ENCODE measurements at regions not wholly inside any gene's neighbourhood (a gene's known extent, or its start where the extent isn't known, plus 50 kb on each side); places are given as distances from the start of the nearest gene placed in this dataset.

GRCh38 chr6:14713008-14713960, 532.6 kb upstream of the JARID2 start:
- Mint-ChIP-seq H3K9me3 (peaks cover under 1 to 4% of the 10 kb centered on the region in 2 donors), H3K27ac (peak overlapping the region; percentile 6), H3K4me3 (peak overlapping the region in 1 of 2 donors; percentile 6), H3K4me1 (ENCODE audit: low read depth) (peaks cover 78% of the 10 kb centered on the region), H3K27me3 (ENCODE audit: low read depth) (no peaks in the 10 kb centered on the region), H3K36me3 (ENCODE audit: insufficient read depth in 2 of 2) (peaks cover 3 to 10% of the 10 kb centered on the region in 2 donors)
- DNase-seq (peak in 1 of 2 donors; percentile 28), ATAC-seq (replicated peaks in 1 of 2) (peak; percentile 29 to 37)

DNA sequence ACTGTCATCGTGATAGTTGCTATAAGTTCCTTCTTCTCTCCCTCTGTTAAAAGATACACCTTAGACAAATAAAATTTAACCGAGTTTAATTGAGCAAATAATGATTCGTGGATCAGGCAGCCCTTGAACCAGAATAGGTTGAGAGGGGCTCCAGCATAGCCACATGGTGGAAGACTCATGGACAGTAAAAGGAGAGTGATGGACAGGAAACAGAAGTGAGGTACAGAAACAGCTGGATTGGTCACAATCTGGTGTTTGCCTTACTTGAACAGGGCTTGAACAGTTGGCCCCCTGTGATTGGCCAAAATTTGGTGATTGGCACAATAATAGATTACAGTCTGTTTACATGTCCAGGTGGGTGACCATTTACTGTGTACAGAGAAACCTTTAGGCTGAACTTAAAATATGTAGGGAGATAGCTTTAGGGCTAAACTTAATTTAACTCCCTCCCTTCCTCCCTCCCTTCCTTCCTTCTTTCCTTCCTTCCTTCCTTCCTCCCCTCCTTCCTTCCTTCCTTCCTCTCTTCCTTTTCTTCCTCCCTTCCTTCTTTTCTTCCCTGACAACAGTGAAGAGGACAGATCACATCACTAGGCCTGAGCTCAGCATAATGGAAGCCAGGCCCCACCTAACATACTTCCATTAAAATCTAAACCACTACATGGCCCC, 531.8 kb upstream of the JARID2 start:
- Mint-ChIP-seq H3K27me3 (ENCODE audit: low read depth) (no peaks in the 10 kb centered on the region), H3K27ac (no peak overlapping the region), H3K9me3 (peaks cover 0 to 3% of the 10 kb centered on the region in 2 donors), H3K4me1 (ENCODE audit: low read depth) (peaks cover 78% of the 10 kb centered on the region), H3K4me3 (peak overlapping the region in 1 of 2 donors; percentile 48), H3K36me3 (ENCODE audit: insufficient read depth in 2 of 2) (peaks cover 2 to 10% of the 10 kb centered on the region in 2 donors)
- ATAC-seq (replicated peaks in 1 of 2) (no peak), DNase-seq (no peak)

DNA sequence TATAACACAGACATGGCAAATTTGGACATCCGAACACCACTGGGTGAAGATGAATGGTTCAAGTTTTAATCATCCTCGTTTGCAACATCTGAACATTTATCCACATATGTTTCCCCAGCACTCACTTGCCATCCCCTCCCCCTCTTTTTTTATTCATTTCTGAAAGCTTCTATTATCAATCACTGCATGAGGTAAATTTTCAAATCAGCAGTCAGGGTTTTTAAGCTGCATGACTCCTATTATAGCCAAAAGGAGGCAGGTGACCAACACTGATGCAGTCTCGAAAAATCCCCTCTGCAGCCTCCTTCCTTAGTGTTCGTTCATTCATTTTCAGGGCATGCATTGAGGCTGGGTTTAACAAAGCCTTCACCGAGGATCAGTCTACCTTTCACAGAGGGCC, 530.8 kb upstream of the JARID2 start:
- ATAC-seq (replicated peaks in 1 of 2), result no peak
- peak overlapping the region; percentile 88 for H3K27ac Mint-ChIP-seq
- H3K4me1 Mint-ChIP-seq (ENCODE audit: low read depth), result peaks cover 84% of the 10 kb centered on the region
- H3K27me3 Mint-ChIP-seq (ENCODE audit: low read depth), result no peaks in the 10 kb centered on the region
- peaks cover 2 to 10% of the 10 kb centered on the region in 2 donors for H3K36me3 Mint-ChIP-seq (ENCODE audit: insufficient read depth in 2 of 2)
- H3K4me3 Mint-ChIP-seq, result peak overlapping the region in 1 of 2 donors; percentile 63
- no peak for DNase-seq
- peaks cover 0 to 3% of the 10 kb centered on the region in 2 donors for H3K9me3 Mint-ChIP-seq

- no peak for DNase-seq
- Mint-ChIP-seq H3K27me3 (ENCODE audit: low read depth) (no peaks in the 10 kb centered on the region), H3K4me3 (peak overlapping the region; percentile 18 to 44), H3K36me3 (ENCODE audit: insufficient read depth in 2 of 2) (peaks cover 2 to 4% of the 10 kb centered on the region in 2 donors), H3K9me3 (peaks cover 0 to 2% of the 10 kb centered on the region in 2 donors), H3K4me1 (ENCODE audit: low read depth) (peaks cover 83% of the 10 kb centered on the region), H3K27ac (peak overlapping the region; percentile 54)
- no peak for ATAC-seq (replicated peaks in 1 of 2)
These were observed 529.2 kb upstream of the JARID2 start for GRCh38 chr6:14716499-14717146.

- ATAC-seq (replicated peaks in 1 of 2), result peak; percentile 71 to 81
- H3K4me3 Mint-ChIP-seq, result peak overlapping the region; percentile 43 to 55
- DNase-seq, result no peak
- H3K4me1 Mint-ChIP-seq (ENCODE audit: low read depth), result peaks cover 86% of the 10 kb centered on the region
- no peaks in the 10 kb centered on the region for H3K27me3 Mint-ChIP-seq (ENCODE audit: low read depth)
- H3K36me3 Mint-ChIP-seq (ENCODE audit: insufficient read depth in 2 of 2), result peaks cover 2 to 4% of the 10 kb centered on the region in 2 donors
- H3K9me3 Mint-ChIP-seq, result peaks cover 0 to 2% of the 10 kb centered on the region in 2 donors
- peak overlapping the region; percentile 64 for H3K27ac Mint-ChIP-seq
These were observed 528.6 kb upstream of the JARID2 start for GRCh38 chr6:14717307-14717706.

DNA sequence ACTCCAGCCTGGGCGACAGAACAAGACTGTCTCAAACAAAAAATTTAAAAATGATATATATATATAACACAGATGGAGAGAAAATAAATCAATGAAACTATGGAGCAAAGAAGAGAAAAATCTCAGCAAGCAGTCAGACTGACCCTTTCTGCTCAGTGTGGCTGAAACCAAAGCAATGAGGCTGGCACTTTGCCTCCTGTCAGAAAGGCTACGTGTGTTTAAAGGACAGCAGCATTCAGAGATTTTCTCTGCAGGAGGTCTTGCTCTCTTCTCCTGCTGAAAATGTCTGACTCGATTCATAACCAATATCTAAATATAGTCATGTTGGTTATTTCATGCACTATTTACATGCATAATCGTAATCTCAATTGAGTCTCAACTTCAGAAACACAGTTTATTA, 527.0 kb upstream of the JARID2 start:
- H3K27ac Mint-ChIP-seq, result peak overlapping the region; percentile 52
- no peaks in the 10 kb centered on the region for H3K27me3 Mint-ChIP-seq (ENCODE audit: low read depth)
- no peak overlapping the region for H3K4me3 Mint-ChIP-seq
- peaks cover 0 to 4% of the 10 kb centered on the region in 2 donors for H3K9me3 Mint-ChIP-seq
- H3K4me1 Mint-ChIP-seq (ENCODE audit: low read depth), result peaks cover 88% of the 10 kb centered on the region
- DNase-seq (no peak), ATAC-seq (replicated peaks in 1 of 2) (no peak)
- peaks cover 2 to 7% of the 10 kb centered on the region in 2 donors for H3K36me3 Mint-ChIP-seq (ENCODE audit: insufficient read depth in 2 of 2)

DNA sequence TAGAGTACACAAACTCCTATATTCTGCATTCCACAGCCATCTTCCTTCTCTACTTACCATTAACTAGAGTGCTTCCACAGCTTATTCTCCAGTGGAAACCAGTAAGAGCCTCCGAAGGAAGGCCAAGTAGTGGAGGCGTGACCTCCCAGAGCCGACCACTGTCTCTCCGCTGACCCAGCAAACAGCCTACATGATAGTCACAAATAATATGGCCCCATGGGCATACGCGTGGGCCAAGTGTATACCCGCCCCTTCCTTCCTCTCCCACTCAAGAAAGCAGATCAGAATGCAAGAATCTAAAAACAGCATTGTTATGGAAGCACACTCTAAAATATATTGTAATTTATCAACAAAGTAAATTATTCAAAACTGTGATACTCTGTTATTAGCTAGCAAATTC, 526.6 kb upstream of the JARID2 start:
- H3K27ac Mint-ChIP-seq, result peak overlapping the region; percentile 52

GRCh38 chr6:14720411-14721102, 525.3 kb upstream of the JARID2 start:
- peak overlapping the region; percentile 87 for H3K27ac Mint-ChIP-seq

More for the DNA sequence above, 526.6 kb upstream of the JARID2 start:
- Mint-ChIP-seq H3K27me3 (ENCODE audit: low read depth) (no peaks in the 10 kb centered on the region), H3K36me3 (ENCODE audit: insufficient read depth in 2 of 2) (peaks cover 2 to 7% of the 10 kb centered on the region in 2 donors), H3K4me3 (no peak overlapping the region), H3K9me3 (peaks cover 0 to 4% of the 10 kb centered on the region in 2 donors), H3K4me1 (ENCODE audit: low read depth) (peaks cover 89% of the 10 kb centered on the region)
- ATAC-seq (replicated peaks in 1 of 2) (no peak), DNase-seq (no peak)

GRCh38 chr6:14721103-14721758, 524.6 kb upstream of the JARID2 start:
- Mint-ChIP-seq H3K9me3 (peaks cover 0 to 3% of the 10 kb centered on the region in 2 donors), H3K27me3 (ENCODE audit: low read depth) (no peaks in the 10 kb centered on the region), H3K4me1 (ENCODE audit: low read depth) (peaks cover 79% of the 10 kb centered on the region), H3K36me3 (ENCODE audit: insufficient read depth in 2 of 2) (peaks cover 2 to 7% of the 10 kb centered on the region in 2 donors), H3K4me3 (peak overlapping the region in 1 of 2 donors; percentile 11), H3K27ac (peak overlapping the region; percentile 87)
- DNase-seq (no peak), ATAC-seq (replicated peaks in 1 of 2) (peak; percentile 21 to 24)

More at GRCh38 chr6:14720411-14721102, 525.3 kb upstream of the JARID2 start:
- Mint-ChIP-seq H3K4me1 (ENCODE audit: low read depth) (peaks cover 81% of the 10 kb centered on the region), H3K4me3 (peak overlapping the region; percentile 20 to 59), H3K27me3 (ENCODE audit: low read depth) (no peaks in the 10 kb centered on the region), H3K9me3 (peaks cover 0 to 3% of the 10 kb centered on the region in 2 donors), H3K36me3 (ENCODE audit: insufficient read depth in 2 of 2) (peaks cover 2 to 7% of the 10 kb centered on the region in 2 donors)
- ATAC-seq (replicated peaks in 1 of 2) (no peak), DNase-seq (no peak)

DNA sequence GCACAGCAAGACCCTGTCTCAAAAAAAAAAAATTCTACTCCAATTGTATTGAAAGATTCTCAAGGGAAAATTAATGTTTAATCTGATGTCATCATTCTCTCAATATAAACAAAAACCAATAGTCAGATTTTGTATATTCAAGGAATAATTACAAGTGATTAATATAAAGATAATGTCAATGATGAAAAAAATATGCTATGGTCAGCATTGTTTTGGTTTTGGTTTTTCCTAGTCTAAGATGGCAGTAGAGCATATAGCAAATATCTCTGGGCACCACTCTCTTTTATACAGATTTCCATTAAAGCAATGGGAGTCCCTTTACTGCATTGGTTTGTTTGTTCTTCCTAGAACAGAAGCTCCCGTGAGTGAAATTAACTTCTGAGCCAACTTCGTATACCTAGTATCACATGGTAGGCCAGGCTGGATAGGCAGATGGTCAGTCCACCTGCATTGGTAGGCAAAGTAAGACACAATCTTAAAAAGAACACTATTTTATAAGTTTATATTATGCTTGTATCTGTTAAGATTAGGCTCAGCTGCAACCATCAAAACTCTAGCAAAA, 523.8 kb upstream of the JARID2 start:
- Mint-ChIP-seq H3K27me3 (ENCODE audit: low read depth) (no peaks in the 10 kb centered on the region), H3K4me3 (no peak overlapping the region), H3K9me3 (peaks cover 0 to 3% of the 10 kb centered on the region in 2 donors), H3K4me1 (ENCODE audit: low read depth) (peaks cover 80% of the 10 kb centered on the region), H3K36me3 (ENCODE audit: insufficient read depth in 2 of 2) (peaks cover 2 to 9% of the 10 kb centered on the region in 2 donors), H3K27ac (peak overlapping the region; percentile 72)
- DNase-seq (no peak), ATAC-seq (replicated peaks in 1 of 2) (no peak)

DNA sequence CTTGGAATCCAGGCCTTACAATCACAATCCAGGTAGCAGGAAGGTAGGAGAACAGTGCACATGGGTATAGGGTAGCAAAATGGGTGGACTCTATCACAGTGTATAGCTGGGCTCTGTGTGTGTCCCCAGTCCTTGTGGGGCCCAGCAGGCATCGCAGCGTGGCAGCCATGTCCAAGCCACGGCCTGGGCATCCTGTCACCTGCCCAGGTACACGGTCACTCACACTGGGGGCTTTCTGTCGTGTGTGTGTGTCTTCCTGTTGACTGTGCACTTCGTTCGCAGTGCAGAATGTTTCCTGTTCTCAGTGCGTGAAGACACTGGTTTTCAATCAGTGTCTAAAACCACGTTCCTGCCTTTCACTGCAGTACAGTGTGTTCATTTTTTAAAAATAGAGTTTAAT, 523.2 kb upstream of the JARID2 start:
- no peak overlapping the region for H3K4me3 Mint-ChIP-seq
- peaks cover 80% of the 10 kb centered on the region for H3K4me1 Mint-ChIP-seq (ENCODE audit: low read depth)
- peaks cover 0 to 7% of the 10 kb centered on the region in 2 donors for H3K36me3 Mint-ChIP-seq (ENCODE audit: insufficient read depth in 2 of 2)
- peak; percentile 57 to 63 for ATAC-seq (replicated peaks in 1 of 2)
- peak overlapping the region; percentile 27 for H3K27ac Mint-ChIP-seq
- no peak for DNase-seq
- no peaks in the 10 kb centered on the region for H3K27me3 Mint-ChIP-seq (ENCODE audit: low read depth)
- peaks cover 0 to 3% of the 10 kb centered on the region in 2 donors for H3K9me3 Mint-ChIP-seq

All from activated T-cell treated with anti-CD3 and anti-CD28 coated beads, Interleukin-2, amount 50 U/mL, for 72 hours (primary cell).